ENCODE measurements at regions not wholly inside any gene's neighbourhood (a gene's known extent, or its start where the extent isn't known, plus 50 kb on each side); places are given as distances from the start of the nearest gene placed in this dataset.
"Not testable (repeated sequence)": the region's sequence is repeated elsewhere in the genome, so short reads cannot be mapped to it uniquely, and the experiment has no call there.

DNA sequence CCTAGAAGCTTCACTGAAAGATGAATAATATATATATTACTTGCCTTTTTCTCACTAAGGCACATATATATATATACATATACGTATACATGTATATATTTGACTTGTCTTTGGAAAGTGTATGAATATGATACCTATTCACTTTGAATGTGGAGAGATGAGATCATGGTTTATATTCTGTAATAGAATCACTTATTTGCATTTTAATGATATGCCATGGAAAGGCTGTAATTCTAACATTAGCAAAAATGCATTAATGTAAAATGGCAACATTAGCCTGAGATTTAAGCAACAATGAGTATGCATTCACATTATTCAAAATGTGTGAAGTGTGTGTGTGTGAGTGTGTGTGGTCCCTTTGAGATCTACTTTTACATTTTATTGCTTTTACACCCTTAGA, 54.5 kb upstream of the PRKD1 start:
- no peak for DNase-seq (ENCODE audit: low read depth)

- DNase-seq (ENCODE audit: low read depth): no peak
Observed at GRCh38 chr14:29982993-29983392, 55.3 kb upstream of the PRKD1 start.

GRCh38 chr14:29990344-29990857, 62.8 kb upstream of the PRKD1 start:
- not testable (repeated sequence) for DNase-seq (ENCODE audit: low read depth)

DNA sequence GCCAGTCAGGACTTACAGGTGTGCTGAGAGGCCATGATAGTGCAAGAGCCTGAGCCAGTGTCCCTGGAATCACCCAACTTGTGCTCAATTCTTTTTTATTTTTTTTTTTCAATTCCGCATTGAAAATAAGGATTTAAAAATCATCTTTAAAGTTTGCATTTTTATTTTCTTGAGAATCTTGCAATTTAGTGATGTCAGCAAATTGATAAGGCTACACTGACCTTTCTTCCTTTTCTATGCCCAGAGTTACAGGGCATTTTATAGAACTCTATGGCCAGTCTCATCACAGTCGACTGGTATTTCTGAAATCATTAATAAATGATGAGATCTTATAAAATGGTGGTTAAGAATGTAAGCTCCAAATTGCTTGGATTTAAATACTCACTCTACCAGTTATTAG, 63.3 kb upstream of the PRKD1 start:
- no peak for DNase-seq (ENCODE audit: low read depth)

DNA sequence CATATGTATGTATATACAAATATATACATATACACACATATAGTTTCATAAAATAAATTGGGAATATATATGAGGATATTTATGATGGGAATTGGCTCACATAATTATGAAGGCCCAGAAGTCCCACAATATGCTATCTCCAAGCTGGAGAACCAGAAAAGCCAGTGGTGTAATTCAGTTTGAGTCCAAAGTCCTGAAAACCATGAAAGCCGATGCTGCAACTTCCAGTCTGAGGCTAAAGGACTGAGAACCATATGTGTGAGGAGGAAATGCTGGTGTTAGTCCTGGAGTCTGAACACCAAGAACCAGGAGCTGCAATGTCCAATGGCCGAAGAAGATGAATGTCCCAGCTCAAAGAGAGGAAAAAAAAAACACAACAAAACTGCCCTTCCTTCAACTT, 65.5 kb upstream of the PRKD1 start:
- DNase-seq (ENCODE audit: low read depth): no peak

GRCh38 chr14:29999013-29999539, 71.4 kb upstream of the PRKD1 start:
- no peak for DNase-seq (ENCODE audit: low read depth)

- no peak for DNase-seq (ENCODE audit: low read depth)
Observed at GRCh38 chr14:30002859-30003258, 75.2 kb upstream of the PRKD1 start.

- DNase-seq (ENCODE audit: low read depth): no peak
Observed at GRCh38 chr14:30005114-30005808, 77.6 kb upstream of the PRKD1 start.

DNA sequence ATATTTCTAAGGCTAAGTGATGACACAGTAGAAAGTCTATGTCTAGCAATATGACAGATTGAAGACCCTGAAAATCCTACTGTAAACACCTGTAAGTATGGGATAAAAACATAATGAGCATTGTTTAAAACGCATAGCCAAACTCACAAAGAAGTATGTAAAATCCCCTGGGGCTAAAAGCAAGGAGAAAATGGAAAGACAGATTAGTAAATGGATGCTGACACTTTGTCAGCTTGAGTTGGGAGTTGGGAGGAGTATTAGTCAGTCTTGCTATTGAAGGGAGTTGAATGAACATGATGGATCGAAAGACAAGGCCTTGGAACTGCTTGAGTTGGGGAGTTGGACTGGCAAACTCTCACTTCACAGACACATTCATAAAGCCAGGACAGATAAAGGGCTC, 79.0 kb upstream of the PRKD1 start:
- DNase-seq (ENCODE audit: low read depth): no peak

- no peak for DNase-seq (ENCODE audit: low read depth)
Observed at GRCh38 chr14:30015489-30015888, 87.8 kb upstream of the PRKD1 start.

DNA sequence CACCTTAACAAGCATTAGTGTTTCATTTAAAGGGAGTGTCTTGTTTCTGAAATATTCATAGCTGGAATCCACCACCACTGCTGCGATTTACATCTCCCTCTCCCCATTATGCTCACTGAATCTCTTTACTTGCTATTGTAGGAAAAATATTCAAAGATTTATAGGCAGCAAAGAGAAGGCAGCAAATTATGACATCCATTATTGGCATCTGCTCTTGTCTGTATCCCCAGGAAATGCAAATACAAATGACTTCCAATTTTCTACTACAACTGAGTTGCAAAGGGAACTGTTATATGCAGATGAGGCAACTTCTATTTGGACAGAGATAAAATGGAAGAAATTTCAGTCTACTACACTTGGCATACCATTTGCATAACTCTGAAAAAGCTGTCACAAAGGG, 88.4 kb upstream of the PRKD1 start:
- DNase-seq (ENCODE audit: low read depth): no peak

DNA sequence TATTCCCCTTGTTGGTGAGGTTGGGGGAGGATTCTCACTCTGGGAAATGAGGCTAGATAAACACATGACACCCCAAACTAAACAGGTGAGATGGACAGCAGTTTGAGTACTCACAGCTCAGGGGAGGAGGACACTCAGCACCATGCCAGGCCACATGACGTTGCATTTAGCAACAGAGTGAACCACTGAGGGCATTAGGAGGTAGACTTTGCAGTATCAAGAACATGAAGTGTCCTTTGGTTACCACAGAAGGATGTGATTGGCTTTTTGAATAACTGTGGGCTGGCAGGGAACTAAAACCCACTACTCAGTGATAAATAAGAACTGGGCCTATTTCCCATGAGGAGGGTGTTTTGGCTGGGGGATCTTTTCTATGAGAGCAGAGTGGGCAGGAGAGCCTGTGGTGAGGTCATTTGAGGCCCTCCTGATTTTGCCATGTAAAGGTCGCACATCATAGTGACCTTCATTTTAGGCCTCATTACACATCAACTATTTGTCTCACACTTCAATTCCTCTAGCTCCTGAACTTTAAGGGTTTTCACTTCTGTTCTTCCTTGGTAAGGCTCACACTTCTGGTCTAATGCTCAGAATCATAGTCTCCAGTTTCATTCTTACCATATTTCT, 89.8 kb upstream of the PRKD1 start:
- no peak for DNase-seq (ENCODE audit: low read depth)

GRCh38 chr14:30020271-30020670, 92.6 kb upstream of the PRKD1 start:
- no peak for DNase-seq (ENCODE audit: low read depth)

DNA sequence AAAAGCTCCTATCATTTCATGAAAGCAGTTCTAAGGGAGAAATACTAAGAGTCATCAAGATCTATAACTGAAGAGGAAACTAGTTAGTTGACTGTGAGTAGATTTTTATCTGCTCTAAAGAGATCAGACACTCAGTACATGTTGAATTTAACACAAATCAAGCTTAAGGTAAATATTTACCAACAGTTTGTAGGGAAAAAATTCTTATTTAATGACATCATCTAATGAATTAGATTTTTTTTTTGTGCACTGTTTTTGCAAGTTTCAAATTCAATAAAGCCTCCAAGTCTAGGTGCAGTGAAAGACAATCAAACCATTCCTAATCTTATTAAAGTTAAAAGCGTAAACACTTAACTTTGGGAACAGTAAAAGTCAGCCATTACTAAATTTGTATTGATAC, 93.0 kb upstream of the PRKD1 start:
- DNase-seq (ENCODE audit: low read depth): no peak

GRCh38 chr14:30023350-30023749, 95.7 kb upstream of the PRKD1 start:
- not testable (repeated sequence) for DNase-seq (ENCODE audit: low read depth)

DNA sequence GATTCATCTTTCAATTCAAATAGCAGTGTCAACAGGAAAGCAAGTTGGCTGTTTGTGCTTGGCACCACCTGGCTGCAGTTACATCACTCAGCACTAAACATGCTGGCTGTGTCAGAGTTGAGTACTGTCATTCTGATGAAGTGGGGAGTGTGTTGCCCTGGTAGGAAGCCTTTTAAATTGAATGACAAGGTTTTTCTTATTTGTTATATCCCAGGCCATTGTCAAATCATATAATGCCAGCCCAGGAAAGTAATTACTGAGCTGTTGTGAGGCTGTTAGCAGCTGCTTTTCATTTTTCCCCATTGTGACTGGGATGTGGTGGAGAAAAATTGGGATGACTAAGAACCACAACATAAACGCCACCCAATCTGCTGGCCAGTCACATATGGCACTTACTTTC, 106.5 kb upstream of the PRKD1 start:
- DNase-seq (ENCODE audit: low read depth): no peak

DNA sequence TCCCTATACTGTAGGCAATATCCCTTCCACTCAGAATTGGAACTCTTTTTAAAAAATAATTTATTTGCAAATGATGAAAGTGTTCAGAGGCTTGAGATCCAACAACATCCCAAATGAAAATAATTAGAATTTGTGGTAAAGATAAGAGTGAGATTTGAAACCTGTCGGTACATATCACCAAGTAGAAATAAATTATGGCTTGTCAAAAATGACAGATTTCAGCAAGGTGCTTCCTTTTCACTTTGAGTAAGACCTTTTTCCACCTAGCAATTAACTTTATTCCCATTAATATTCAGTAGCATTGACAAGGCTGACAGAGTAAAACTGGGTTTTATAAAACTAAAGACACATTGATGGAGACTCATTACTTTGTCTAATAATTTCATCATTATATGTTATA, 107.7 kb upstream of the PRKD1 start:
- DNase-seq (ENCODE audit: low read depth): no peak

DNA sequence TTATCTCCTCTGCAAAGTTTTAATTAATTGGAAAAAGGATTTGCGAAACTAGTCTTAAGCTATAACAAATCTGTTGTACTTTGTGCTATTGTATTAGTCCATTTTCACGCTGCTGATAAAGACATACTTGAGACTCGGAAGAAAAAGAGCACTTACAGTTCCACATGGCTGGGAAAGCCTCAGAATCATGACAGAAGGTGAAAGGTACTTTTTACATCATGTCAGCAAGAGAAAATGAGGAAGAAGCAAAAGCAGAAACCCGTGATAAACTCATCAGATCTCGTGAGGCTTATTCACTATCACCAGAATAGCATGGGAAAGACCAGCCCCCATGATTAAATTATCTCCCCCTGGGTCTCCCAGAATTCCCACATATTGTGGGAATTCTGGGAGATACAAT, 118.1 kb upstream of the PRKD1 start:
- no peak for DNase-seq (ENCODE audit: low read depth)

- DNase-seq (ENCODE audit: low read depth): no peak
Observed at GRCh38 chr14:30053103-30053502, 125.5 kb upstream of the PRKD1 start.

- DNase-seq (ENCODE audit: low read depth): no peak
Observed at GRCh38 chr14:30054201-30054600, 126.6 kb upstream of the PRKD1 start.

DNA sequence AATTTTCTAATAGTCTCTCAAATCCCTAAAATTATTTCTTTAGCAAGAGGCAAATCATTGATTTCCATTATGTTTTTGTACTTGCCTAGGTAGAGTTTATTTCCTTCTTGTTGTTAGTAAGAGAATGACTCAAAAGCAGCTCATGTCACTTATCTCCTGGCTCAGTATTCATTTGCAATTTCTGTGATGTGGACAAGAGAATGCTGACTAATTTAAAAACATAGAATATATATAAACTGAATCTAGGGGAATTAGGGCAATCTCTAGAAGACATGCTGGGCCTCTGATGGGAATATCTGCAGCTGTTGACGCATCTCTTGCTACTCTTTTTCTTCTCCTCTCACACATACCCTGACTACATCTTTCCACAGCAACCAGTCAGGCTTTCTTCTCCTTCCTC, 130.8 kb upstream of the PRKD1 start:
- no peak for DNase-seq (ENCODE audit: low read depth)

DNA sequence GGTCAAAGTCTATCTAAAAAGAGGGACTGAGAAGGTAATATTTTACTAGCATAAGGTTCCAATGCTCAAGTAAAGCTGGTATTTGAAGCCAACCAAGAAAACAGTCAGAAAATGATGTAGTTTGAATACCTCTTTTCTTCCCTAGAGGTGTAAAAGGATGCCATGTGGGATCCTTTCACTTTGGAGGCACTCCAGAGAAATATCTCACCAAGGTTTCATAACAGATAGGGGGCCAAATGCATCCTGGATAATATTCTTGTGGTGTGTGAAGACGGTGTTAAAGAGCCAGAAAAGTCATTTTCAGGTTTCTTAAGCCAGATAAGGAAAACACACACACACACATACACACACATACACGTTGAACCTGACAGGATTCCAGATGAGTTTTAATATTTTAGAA, 136.1 kb upstream of the PRKD1 start:
- no peak for DNase-seq (ENCODE audit: low read depth)

DNA sequence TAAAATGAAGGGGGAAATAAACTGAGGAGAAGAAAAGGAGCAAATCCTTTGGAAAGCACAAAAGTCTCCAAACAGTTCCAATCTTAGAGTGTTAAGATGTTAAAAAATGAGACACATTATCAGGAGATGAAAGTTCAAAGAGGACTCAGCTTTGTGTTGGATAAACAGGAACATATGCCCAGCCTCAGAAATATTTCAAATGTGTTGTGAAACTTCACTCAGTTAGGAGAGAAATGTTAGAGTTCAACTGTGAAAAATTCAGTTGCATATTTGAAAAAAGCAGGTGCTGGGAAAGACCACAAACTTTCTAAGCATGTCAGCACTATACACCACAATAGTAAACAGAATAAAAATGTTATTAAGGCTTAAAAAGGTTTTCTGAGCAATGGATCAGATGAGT, 136.8 kb upstream of the PRKD1 start:
- DNase-seq (ENCODE audit: low read depth): no peak

- DNase-seq (ENCODE audit: low read depth): no peak
Observed at GRCh38 chr14:30069536-30069935, 141.9 kb upstream of the PRKD1 start.
